ENCODE measurements at regions not wholly inside any gene's neighbourhood (a gene's known extent, or its start where the extent isn't known, plus 50 kb on each side); places are given as distances from the start of the nearest gene placed in this dataset.

DNA sequence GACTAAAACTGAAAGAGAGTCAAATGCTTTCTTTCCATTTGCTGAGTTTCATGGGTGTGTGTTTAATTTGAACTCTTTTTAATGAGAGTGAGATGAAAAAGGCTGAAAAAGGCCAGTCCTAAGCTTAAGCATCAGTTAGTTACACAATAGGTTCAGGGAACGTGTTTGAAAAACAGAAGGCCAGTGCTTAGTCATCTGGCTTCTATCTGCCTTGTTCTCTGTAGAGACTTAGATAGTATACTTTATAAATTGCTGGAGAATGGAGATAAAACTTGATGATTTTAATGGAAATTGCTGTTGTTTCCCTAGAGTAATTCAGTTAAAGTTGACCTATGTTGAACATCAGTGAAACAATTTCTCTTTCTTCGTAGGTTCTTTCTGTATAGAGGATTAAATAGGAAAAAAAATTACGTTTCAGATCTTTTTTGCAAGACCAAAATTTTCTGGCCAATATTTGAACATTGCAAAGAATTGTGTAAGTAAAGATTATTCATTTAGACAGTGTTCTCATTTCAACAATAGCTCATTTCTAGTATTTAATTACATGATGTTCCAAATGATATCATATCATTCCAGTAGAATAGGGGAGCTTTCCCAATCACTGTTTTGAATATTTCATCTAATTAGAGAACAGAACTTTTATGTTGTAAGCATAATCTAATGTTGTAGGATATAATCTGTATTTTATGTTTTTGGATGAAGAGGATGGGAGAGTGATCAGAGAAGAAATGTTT is 1088.8 kb downstream of the ADGRL3 start:
- TF ChIP-seq, protein P1, sequence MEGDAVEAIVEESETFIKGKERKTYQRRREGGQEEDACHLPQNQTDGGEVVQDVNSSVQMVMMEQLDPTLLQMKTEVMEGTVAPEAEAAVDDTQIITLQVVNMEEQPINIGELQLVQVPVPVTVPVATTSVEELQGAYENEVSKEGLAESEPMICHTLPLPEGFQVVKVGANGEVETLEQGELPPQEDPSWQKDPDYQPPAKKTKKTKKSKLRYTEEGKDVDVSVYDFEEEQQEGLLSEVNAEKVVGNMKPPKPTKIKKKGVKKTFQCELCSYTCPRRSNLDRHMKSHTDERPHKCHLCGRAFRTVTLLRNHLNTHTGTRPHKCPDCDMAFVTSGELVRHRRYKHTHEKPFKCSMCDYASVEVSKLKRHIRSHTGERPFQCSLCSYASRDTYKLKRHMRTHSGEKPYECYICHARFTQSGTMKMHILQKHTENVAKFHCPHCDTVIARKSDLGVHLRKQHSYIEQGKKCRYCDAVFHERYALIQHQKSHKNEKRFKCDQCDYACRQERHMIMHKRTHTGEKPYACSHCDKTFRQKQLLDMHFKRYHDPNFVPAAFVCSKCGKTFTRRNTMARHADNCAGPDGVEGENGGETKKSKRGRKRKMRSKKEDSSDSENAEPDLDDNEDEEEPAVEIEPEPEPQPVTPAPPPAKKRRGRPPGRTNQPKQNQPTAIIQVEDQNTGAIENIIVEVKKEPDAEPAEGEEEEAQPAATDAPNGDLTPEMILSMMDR (IDR thresholded peaks at IDR 0.05; ENCODE audit: insufficient read depth, low read depth, low read length): no peak
- no peak overlapping the region for H3K4me3 ChIP-seq (ENCODE audit: low read depth, low read length)
- no peak for DNase-seq (ENCODE audit: low read depth)

DNA sequence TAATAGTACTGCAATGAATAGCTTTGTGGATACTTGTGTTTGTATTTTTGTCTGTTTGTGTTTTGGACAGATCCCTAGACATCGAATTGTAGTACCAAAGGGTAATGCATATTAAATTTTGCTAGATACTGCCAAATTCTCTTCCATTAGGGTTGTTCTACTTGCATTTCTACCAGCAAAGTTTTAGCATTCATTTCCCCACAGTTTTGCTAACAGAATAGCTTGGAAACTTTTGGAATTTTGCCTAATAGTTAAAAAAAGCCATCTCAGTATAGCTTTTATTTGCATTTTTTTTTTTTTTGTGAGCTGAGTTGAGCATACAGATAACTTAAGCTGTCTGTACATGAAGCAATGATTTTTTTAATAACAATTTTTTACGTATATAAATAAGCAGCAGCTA is 1084.9 kb downstream of the ADGRL3 start:
- DNase-seq (ENCODE audit: low read depth): no peak
- TF ChIP-seq, protein P1 (IDR thresholded peaks at IDR 0.05; ENCODE audit: insufficient read depth, low read depth, low read length): no peak
- no peak overlapping the region for H3K4me3 ChIP-seq (ENCODE audit: low read depth, low read length)

DNA sequence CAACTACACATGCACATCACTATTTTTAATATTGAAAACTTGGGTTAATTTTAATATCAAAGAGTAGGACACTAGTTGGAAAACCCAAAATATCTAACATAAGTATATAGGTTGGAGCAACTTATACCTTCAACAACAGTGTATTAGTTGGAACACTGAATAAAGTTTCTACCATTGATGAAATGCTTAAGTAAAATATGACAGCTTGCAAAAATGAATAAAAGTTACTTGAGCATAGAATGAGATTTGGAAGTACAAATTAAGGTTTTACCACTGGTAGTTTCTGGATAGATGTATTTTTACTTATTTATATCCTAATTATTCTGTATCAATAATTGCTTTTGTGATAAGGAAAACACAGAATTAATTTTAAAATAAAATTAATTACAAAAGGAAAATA is 1079.6 kb downstream of the ADGRL3 start:
- TF ChIP-seq, protein P1 (IDR thresholded peaks at IDR 0.05; ENCODE audit: insufficient read depth, low read depth, low read length): no peak
- H3K4me3 ChIP-seq (ENCODE audit: low read depth, low read length): no peak overlapping the region
- no peak for DNase-seq (ENCODE audit: low read depth)

DNA sequence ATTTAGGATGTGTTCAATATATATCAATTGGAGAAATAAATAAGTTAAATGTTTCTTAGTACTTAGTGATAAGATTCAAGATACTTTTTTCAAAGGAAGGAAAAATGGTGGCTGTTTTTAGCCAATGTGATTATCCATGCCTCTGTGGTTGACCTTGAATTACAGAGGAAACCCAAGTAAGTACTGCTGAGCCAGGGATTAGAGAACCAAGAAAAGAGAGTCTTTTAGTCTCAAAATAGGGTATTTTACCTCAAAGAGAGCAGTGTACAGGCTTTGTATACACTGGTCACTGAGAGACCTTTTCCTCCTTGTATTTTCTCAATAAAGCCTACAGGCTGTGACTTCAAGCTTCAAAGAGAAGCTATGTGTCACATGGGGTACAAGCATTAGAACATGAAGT is 1075.3 kb downstream of the ADGRL3 start:
- no peak overlapping the region for H3K4me3 ChIP-seq (ENCODE audit: low read depth, low read length)
- TF ChIP-seq, protein P1 (IDR thresholded peaks at IDR 0.05; ENCODE audit: insufficient read depth, low read depth, low read length): no peak

DNA sequence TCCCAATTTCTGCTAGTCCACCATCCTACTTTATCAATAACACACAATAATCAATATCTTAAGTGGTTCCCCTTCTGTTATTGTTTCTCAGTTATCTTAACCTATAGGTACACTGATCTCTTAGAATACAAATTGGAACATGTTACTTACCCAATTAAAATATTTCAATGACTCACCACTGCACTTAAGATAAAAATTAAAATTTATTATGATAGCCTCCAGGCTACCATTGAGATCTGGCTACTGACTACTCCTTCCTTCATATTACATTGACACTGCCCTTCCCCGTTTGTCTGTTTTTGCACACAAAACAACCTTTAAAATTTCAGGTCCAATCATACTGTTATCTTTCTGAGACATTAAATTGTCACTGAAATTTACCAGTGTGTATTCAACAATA is 1074.7 kb downstream of the ADGRL3 start:
- TF ChIP-seq, protein P1 (IDR thresholded peaks at IDR 0.05; ENCODE audit: insufficient read depth, low read depth, low read length): no peak

More for the DNA sequence above, 1075.3 kb downstream of the ADGRL3 start:
- DNase-seq (ENCODE audit: low read depth): no peak

DNA sequence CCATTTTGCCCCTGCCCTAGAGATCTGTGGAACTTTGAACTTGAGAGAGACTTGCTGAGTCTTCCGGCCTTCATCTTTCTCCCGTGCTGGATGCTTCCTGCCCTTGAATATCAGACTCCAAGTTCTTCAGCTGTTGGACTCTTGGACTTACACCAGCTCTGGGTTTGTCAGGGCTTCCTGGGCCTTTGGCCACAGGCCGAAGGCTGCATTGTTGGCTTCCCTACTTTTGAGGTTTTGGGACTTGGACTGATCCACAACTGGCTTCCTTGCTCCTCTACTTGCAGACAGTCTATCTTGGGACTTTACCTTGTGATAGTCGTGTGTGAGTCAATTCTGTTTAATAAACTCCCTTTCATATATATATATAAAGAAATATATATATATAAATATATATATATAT is 1071.0 kb downstream of the ADGRL3 start:
- no peak for DNase-seq (ENCODE audit: low read depth)
- TF ChIP-seq, protein P1 (IDR thresholded peaks at IDR 0.05; ENCODE audit: insufficient read depth, low read depth, low read length): no peak
- H3K4me3 ChIP-seq (ENCODE audit: low read depth, low read length): no peak overlapping the region

More for the DNA sequence above, 1074.7 kb downstream of the ADGRL3 start:
- no peak for DNase-seq (ENCODE audit: low read depth)
- no peak overlapping the region for H3K4me3 ChIP-seq (ENCODE audit: low read depth, low read length)

DNA sequence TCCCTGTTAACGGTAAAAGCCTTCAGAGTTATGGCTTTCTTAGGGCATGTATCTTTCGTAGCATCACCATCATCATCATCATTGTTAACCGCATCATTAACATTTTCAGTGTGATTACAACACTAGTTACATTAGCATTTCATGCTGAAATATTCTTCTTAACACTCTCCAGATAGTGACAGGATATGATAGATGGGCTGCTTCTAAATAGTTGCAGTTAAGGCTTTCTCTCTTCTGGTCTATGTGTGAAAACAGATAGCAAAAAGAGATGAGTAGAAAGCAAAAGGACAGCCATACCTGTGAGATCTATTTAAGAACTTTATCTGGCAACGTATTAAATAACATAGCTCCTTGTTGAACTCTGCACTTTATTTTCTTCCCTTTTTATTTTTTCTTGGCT is 1069.8 kb downstream of the ADGRL3 start:
- no peak for DNase-seq (ENCODE audit: low read depth)
- H3K4me3 ChIP-seq (ENCODE audit: low read depth, low read length): no peak overlapping the region
- TF ChIP-seq, protein P1 (IDR thresholded peaks at IDR 0.05; ENCODE audit: insufficient read depth, low read depth, low read length): no peak
